B cell (primary cell): ENCODE measurements at regions not wholly inside any gene's neighbourhood (a gene's known extent, or its start where the extent isn't known, plus 50 kb on each side); places are given as distances from the start of the nearest gene placed in this dataset.

ENCODE experiments used
- ATAC-seq: fragments of 200-7000 bp; cut with Tn5 transposase; one replicate; pipeline ENCODE4 v1.10.0; 2021; ENCODE audit warnings: low read depth, mild to moderate bottlenecking, moderate number of reproducible peaks, moderate library complexity
- CTCF ChIA-PET: fragments of 350-600 bp; sonication (Branson Sonifier 250); formaldehyde crosslinking; loops from one replicate; lab custom pipeline; 2021; ENCODE audit warnings: antibody characterized with exemption, inconsistent platforms; lab: Charles Lee
- POLR2A ChIA-PET: fragments of 350-600 bp; sonication (Branson Sonifier 250); formaldehyde crosslinking; loops from one replicate; lab custom pipeline; 2021; ENCODE audit warnings: antibody characterized with exemption; lab: Charles Lee
- DNase-seq: peaks from one replicate; pipeline ENCODE4 v3.0.0; 2013
- H2AFZ ChIP-seq: 2 replicates; pipeline ENCODE4 v1.6.1; 2012; ENCODE audit warnings: mild to moderate bottlenecking, low read depth, low read length; ENCODE audit not compliant: insufficient read depth, poor library complexity, severe bottlenecking
- H3K27ac ChIP-seq, 2 donors: 1 replicate in 1 of 2; 2 replicates in 1 of 2; pipeline ENCODE4 v1.5.1; 2012 to 2013; ENCODE audit warnings: low read length in 2 of 2, mild to moderate bottlenecking in 2 of 2, moderate library complexity in 1 of 2
- H3K27me3 ChIP-seq, 4 experiments: fragments of 200-600 bp in 1 of 4; sonication (generic) in 1 of 4; replicated peaks in 1 of 4; 1 replicate in 2 of 4; 2 replicates in 2 of 4; pipeline versions ENCODE4 v1.6.1 to v1.7.0; 2013 to 2016; ENCODE audit warnings: low read length in 3 of 4, mild to moderate bottlenecking in 2 of 4, mixed read lengths in 1 of 4, moderate library complexity in 1 of 4; ENCODE audit not compliant: insufficient read depth in 4 of 4, control insufficient read depth in 3 of 4; ENCODE audit errors: control extremely low read depth in 1 of 4
- H3K36me3 ChIP-seq, 2 experiments: replicated peaks in 1 of 2; 1 replicate in 1 of 2; 2 replicates in 1 of 2; pipeline versions ENCODE4 v1.6.1 to v1.7.1; 2013; ENCODE audit warnings: low read length in 1 of 2; ENCODE audit not compliant: insufficient read depth in 2 of 2, control insufficient read depth in 1 of 2; ENCODE audit errors: control extremely low read depth in 1 of 2, extremely low read depth in 1 of 2
- H3K4me1 ChIP-seq, 2 donors: fragments of 200-600 bp in 1 of 2; sonication (generic) in 1 of 2; 1 replicate in 1 of 2; 2 replicates in 1 of 2; pipeline versions ENCODE4 v1.5.1 to v1.6.1; 2013 to 2017; ENCODE audit warnings: low read length in 2 of 2; ENCODE audit not compliant: control insufficient read depth in 2 of 2, insufficient read depth in 2 of 2
- H3K4me2 ChIP-seq: replicated peaks from 2 replicates; pipeline ENCODE3; 2012; ENCODE audit warnings: mild to moderate bottlenecking, low read depth, low read length; ENCODE audit not compliant: poor library complexity, severe bottlenecking
- H3K4me3 ChIP-seq, 5 experiments: fragments of 200-600 bp in 1 of 5; sonication (generic) in 1 of 5; 1 replicate in 3 of 5; 2 replicates in 2 of 5; pipeline versions ENCODE4 v1.5.1 to v1.7.0; 2011 to 2016; ENCODE audit warnings: low read length in 4 of 5, mild to moderate bottlenecking in 4 of 5, low read depth in 2 of 5, control low read depth in 1 of 5, moderate library complexity in 1 of 5; ENCODE audit not compliant: insufficient read depth in 1 of 5; ENCODE audit errors: control extremely low read depth in 1 of 5, extremely low read depth in 1 of 5
- H3K79me2 ChIP-seq: fragments of 200-600 bp; sonication (generic); one replicate; pipeline ENCODE4 v1.6.0; 2016; ENCODE audit warnings: low read length; ENCODE audit not compliant: control insufficient read depth, insufficient read depth
- H3K9ac ChIP-seq: fragments of 200-600 bp; sonication (generic); 2 replicates; pipeline ENCODE4 v1.6.1; 2017; ENCODE audit warnings: mild to moderate bottlenecking, low read length, moderate library complexity
- H3K9me3 ChIP-seq, 3 donors: one replicate each; pipeline versions ENCODE4 v1.6.1 to v1.7.1; 2013; ENCODE audit warnings: low read length in 2 of 3; ENCODE audit not compliant: control insufficient read depth in 2 of 3, insufficient read depth in 1 of 3; ENCODE audit errors: control extremely low read depth in 1 of 3
- H4K20me1 ChIP-seq: 2 replicates; pipeline ENCODE4 v1.6.0; 2012; ENCODE audit warnings: mild to moderate bottlenecking, low read length; ENCODE audit not compliant: insufficient read depth, control insufficient read depth, poor library complexity, severe bottlenecking
- H3K27ac Mint-ChIP-seq: one replicate; pipeline ENCODE4 v1.8.0; 2021; ENCODE audit warnings: mixed read lengths
- H3K27me3 Mint-ChIP-seq: one replicate; pipeline ENCODE4 v1.8.0; 2021; ENCODE audit warnings: mixed read lengths
- H3K4me1 Mint-ChIP-seq: one replicate; pipeline ENCODE4 v1.8.0; 2021; ENCODE audit warnings: mixed read lengths
- H3K4me3 Mint-ChIP-seq: one replicate; pipeline ENCODE4 v1.8.0; 2021; ENCODE audit warnings: mixed read lengths
- H3K9me3 Mint-ChIP-seq: one replicate; pipeline ENCODE4 v1.8.0; 2022; ENCODE audit warnings: mixed read lengths; ENCODE audit not compliant: insufficient read depth
- EZH2 ChIP-seq: IDR thresholded peaks from 2 replicates; pipeline ENCODE4 v1.6.1; 2012; ENCODE audit warnings: borderline replicate concordance, low read depth, mild to moderate bottlenecking, moderate library complexity, low read length; ENCODE audit not compliant: insufficient read depth, poor library complexity, severe bottlenecking
- WGBS: methylation state at CpG from one replicate; pipeline ENCODE4 v1.1.5; 2013; ENCODE audit warnings: missing lambda C conversion rate; ENCODE audit not compliant: insufficient coverage; 5-methylcytosine and 5-hydroxymethylcytosine counted together
- intact Hi-C: fragments of 100-400 bp; cut with micrococcal nuclease; formaldehyde crosslinking; loops from one replicate; pipeline ENCODE4 v1.10.0; 2022
- TF ChIP-seq, protein P1 (sequence below): fragments of 200-600 bp; IDR thresholded peaks from one replicate; pipeline ENCODE4 v1.8.0; 2022; ENCODE audit warnings: antibody characterized with exemption, mild to moderate bottlenecking

DNA sequence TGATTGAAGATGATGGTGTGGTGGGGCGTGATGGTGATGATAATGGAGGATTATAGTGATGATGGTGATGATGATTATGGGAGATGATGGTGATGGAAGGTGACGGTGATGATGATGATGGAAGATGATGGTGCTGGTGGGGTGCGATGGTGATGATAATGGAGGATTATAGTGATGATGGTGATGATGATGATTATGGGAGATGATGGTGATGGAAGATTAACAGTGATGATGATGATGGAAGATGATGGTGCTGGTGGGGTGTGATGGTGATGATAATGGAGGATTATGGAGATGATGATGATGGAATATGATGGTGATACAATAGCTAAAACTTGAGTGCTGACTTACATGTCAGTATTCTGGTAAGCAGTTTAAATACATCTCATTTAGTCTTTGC lies 391.0 kb upstream of the EEF2KMT start:
- H3K9ac ChIP-seq = no peak overlapping the region
- DNase-seq = no peak
- H3K4me2 ChIP-seq = no peak overlapping the region
- Mint-ChIP-seq H3K4me1 (no peaks in the 10 kb centered on the region), H3K4me3 (no peak overlapping the region), H3K27me3 (peaks cover 1% of the 10 kb centered on the region), H3K27ac (no peak overlapping the region), H3K9me3 (no peaks in the 10 kb centered on the region)
- no peak overlapping the region for H3K27ac ChIP-seq
- peaks cover 0 to 9% (median 0%) of the 10 kb centered on the region in 3 donors for H3K9me3 ChIP-seq
- no peaks in the 10 kb centered on the region for H3K36me3 ChIP-seq
- no peak overlapping the region for H3K4me3 ChIP-seq
- no peaks in the 10 kb centered on the region for H3K79me2 ChIP-seq
- no peak for ATAC-seq
- H3K27me3 ChIP-seq = no peaks in the 10 kb centered on the region
- TF ChIP-seq, protein P1, sequence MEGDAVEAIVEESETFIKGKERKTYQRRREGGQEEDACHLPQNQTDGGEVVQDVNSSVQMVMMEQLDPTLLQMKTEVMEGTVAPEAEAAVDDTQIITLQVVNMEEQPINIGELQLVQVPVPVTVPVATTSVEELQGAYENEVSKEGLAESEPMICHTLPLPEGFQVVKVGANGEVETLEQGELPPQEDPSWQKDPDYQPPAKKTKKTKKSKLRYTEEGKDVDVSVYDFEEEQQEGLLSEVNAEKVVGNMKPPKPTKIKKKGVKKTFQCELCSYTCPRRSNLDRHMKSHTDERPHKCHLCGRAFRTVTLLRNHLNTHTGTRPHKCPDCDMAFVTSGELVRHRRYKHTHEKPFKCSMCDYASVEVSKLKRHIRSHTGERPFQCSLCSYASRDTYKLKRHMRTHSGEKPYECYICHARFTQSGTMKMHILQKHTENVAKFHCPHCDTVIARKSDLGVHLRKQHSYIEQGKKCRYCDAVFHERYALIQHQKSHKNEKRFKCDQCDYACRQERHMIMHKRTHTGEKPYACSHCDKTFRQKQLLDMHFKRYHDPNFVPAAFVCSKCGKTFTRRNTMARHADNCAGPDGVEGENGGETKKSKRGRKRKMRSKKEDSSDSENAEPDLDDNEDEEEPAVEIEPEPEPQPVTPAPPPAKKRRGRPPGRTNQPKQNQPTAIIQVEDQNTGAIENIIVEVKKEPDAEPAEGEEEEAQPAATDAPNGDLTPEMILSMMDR = no peak
- no peak for TF ChIP-seq EZH2
- ChIA-PET POLR2A (no interaction called here), CTCF (no interaction called here)
- no peak overlapping the region for H2AFZ ChIP-seq
- intact Hi-C loops = no loop called here
- H3K4me1 ChIP-seq = no peaks in the 10 kb centered on the region
- 33% methylated on average over 3 of the region's 3 CpGs for WGBS
- H4K20me1 ChIP-seq = no peaks in the 10 kb centered on the region

GRCh38 chr16:5487728-5488127 lies 390.1 kb upstream of the EEF2KMT start:
- no peak overlapping the region for H3K27ac ChIP-seq
- Mint-ChIP-seq H3K9me3 (no peaks in the 10 kb centered on the region), H3K4me1 (no peaks in the 10 kb centered on the region), H3K27me3 (no peaks in the 10 kb centered on the region), H3K27ac (no peak overlapping the region), H3K4me3 (no peak overlapping the region)
- H4K20me1 ChIP-seq = no peaks in the 10 kb centered on the region
- peaks cover 0 to 9% (median 0%) of the 10 kb centered on the region in 3 donors for H3K9me3 ChIP-seq
- no peak overlapping the region for H3K9ac ChIP-seq
- H3K4me3 ChIP-seq = no peak overlapping the region
- DNase-seq (no peak), ATAC-seq (no peak)
- WGBS = 84% methylated on average over 2 of the region's 2 CpGs
- H2AFZ ChIP-seq = no peak overlapping the region
- POLR2A ChIA-PET = no interaction called here
- CTCF ChIA-PET = no interaction called here
- intact Hi-C loops = no loop called here
- H3K36me3 ChIP-seq = no peaks in the 10 kb centered on the region
- no peaks in the 10 kb centered on the region for H3K4me1 ChIP-seq
- no peaks in the 10 kb centered on the region for H3K79me2 ChIP-seq
- no peaks in the 10 kb centered on the region for H3K27me3 ChIP-seq
- TF ChIP-seq, protein P1 = no peak
- no peak for TF ChIP-seq EZH2
- H3K4me2 ChIP-seq = no peak overlapping the region
